SHP77 treated with DMSO at 0.1 percent for 48 hours (cell line): ENCODE measurements at regions not wholly inside any gene's neighbourhood (a gene's known extent, or its start where the extent isn't known, plus 50 kb on each side); places are given as distances from the start of the nearest gene placed in this dataset.
"Not testable (repeated sequence)": the region's sequence is repeated elsewhere in the genome, so short reads cannot be mapped to it uniquely, and the experiment has no call there.

Experiments used
- DNase-seq: peaks from one replicate; lab custom pipeline; 2025; lab: John Stamatoyannopoulos, UW

DNA sequence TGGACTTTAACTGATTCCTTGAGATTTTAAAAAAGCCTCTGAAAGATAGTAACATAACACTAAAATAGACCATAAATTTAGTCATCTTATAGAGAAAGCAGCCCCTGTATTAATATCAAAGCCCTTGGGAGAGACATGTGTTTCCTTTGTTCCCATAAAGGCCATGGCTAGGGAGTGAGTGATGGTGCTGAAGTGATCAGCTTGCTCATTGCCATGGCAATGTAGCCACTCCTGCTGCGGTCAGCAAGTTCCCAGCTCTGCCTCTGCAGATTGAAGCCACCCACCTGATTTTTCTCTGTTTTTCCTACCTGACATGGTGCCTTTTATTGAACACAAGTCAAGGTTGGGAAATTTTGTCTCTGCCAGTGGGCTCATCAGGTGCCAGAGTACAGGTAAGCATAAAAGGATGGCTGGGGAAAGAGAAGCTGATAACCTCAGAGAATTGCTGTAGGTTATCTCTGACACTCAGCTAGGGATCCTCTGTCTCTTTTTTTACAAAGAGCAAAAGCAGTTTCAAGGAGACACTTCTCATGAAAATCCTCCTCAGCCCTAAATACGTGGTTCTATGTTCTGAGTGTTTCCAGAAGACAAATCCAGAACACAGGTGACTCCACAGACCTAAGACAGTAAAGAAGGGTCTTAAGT is 296.3 kb upstream of the NMUR2 start:
- DNase-seq, result no peak

DNA sequence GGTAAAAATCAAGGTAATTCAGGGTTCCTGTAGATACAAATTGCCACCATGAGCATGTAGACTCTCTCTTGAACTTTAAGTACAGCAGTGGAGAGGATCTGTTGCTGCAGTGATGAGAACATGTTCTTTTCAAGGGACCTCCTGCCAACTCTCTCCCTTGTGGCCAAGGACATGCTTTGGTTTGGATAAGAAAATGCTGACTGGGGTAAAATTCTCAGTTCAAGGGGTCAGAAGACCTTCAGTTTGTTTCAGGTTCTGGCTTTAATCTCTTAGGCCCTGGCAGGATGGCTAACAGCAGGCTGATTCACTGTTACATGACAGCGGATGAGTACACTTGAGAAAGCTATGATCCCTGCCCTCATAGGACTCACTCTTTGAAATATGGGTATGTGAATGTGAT is 299.2 kb upstream of the NMUR2 start:
- no peak for DNase-seq

DNA sequence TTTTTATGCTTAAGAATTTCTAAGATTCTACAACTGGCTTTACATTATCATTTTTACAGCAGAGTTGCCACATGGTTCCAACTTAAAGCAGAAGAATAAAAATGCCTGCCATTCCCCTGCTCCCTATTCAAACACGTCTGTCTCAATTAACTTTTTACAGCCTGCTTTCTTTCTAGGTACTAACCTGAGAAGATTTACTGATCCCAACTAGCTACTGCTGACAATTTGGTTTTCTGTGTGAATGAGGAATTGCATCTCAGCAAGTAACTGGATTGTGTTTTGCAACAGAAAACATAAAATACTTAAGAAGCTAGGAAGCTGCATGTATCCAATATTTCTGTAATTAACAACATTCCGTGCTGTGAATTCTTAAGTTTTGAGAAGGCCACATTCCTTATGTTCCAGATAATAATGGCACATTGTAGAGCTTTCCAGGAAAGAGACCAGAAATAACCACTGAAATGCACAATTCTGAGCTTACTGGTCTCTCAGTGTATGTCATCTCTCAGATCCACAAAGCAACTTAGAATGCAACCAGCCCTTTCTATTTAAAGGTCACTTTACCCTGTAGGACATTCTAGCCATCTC is 306.8 kb upstream of the NMUR2 start:
- no peak for DNase-seq

DNA sequence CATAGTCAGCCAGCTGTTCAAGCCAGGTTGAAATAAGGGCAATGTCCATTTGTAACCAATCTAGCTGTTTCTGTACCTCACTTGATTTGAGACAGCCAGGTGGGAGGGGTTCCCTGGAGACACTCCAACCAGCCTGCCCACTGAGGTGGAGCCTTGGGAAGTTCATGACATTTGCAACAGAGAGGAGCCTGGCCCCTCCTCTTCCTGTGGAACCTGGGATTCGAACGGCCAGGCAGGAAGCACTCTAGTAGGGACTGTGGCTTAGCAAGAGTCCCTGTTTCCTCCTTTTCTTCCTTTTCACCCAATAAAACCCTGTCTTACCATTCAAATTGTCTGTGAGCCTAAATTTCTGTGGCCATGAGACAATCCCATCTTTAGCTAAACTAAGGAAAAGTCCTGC is 312.3 kb upstream of the NMUR2 start:
- DNase-seq, result no peak

DNA sequence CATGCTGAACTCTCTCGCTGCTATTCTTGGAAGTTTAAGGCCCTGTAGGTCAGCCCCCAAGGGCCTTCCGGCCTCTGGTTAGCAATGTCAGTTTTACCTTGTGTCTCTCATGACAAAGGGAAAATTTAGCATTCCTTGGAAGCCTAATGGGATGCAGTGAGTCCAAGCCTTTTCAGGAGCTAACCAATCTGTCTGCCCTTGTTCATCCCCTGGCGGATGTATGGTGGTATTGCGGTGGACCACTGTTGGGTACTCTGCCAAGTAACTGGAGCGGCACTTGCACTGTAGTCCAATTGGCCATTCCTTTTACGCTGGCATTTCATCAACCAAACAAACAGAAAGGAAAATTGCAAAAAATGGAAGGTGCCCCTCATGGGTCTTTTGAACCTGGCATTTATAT is 318.4 kb upstream of the NMUR2 start:
- no peak for DNase-seq

DNA sequence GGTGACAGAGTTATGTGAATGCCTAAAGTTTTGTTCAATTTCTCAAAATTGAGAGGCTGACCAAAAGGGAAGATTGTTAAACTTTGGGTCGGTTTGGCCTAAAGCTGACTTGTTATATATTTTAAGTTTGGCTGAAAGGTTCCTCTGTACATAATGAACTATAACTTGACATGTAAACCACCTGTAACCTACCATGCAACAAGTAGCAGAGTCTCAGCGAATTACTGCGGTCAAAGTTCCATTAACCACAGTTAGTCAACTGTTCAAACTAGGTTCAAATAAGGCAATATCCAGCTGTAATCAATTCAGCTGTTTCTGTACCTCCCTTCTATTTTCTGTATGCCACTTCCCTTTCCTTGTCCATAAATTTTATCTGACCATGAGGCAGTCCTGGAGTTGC is 325.1 kb upstream of the NMUR2 start:
- DNase-seq, result no peak

DNA sequence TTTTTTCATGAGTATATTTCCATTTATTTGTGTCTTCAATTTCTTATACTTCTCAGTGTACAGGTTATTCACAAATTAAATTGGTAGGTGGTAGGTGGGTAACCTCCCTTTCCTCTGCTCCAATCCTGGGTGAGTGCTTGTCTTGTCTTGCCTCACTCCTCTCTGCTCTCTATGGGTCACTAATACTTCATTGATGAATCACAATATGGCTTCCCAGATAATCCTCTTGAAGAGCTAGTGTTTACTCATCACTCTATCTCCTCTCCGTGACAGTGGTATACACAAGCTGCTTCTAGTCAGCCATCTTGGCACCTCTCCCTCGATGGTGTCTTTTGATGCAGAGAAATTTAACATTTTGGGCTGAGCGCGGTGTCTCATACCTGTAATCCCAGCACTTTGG is 331.8 kb upstream of the NMUR2 start:
- DNase-seq, result no peak

DNA sequence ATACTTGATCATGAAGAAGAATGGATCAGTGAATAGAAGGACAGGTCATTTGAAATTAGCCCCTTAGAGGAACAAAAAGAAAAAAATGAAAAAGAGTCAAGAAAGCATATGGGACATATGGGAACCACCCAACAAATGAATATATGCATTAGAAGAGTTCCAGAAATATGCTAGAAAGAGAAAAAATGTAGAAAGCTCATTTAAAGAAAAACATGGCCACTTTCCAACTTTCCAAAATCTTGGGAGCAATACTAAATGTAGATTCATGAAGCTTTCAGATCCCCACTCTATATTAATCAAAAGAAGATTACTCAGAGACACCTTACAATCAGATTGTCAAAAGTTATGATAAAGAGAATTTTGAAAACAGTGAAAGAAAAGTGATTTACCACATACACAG is 334.8 kb upstream of the NMUR2 start:
- no peak for DNase-seq

DNA sequence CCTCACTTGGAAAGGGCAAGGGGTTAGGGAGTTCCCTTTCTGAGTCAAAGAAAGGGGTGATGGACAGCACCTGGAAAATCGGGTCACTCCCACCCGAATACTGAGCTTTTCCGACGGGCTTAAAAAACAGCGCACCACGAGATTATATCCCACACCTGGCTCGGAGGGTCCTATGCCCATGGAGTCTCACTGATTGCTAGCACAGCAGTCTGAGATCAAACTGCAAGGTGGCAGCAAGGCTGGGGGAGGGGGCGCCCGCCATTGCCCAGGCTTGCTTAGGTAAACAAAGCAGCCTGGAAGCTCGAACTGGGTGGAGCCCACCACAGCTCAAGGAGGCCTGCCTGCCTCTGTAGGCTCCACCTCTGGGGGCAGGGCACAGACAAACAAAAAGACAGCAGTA is 336.0 kb upstream of the NMUR2 start:
- not testable (repeated sequence) for DNase-seq

DNA sequence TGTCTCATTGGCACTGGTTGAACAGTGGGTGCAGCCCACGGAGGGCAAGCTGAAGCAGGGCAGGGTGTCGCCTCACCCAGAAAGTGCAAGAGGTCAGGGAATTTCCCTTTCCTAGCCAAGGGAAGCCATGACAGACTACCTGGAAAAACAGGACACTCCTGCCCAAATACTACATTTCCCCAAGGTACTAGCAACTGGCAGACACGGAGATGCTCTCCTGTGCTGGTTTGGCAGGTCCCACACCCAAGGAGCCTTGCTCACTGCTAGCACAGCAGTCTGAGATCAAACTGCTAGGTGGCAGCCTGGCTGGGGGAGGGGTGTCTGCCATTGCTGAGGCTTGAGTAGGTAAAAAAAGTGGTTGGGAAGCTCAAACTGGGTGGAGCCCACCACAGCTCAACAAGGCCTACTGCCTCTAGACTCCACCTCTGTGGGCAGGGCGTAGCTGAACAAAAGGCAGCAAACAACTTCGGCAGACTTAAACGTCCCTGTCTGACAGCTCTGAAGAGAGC is 382.7 kb upstream of the NMUR2 start:
- DNase-seq, result not testable (repeated sequence)

DNA sequence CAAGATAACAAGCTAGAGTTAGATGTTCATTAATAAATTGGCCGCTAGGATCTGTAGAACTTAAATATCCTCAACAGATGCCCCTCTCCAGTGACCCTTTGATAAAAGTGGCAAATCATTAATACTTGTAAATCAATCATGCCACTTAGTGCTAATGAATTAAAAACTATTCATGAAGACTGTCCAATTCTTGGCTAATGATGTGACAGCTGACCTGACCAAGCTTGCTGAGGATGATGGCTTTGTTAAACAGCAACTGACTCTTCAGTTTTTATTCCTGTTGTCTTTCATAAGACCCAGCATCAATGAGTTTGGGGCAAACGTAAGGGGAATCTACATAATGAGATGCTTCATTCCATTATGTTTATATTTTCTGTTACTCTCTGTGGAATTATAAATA is 396.8 kb upstream of the NMUR2 start:
- no peak for DNase-seq

DNA sequence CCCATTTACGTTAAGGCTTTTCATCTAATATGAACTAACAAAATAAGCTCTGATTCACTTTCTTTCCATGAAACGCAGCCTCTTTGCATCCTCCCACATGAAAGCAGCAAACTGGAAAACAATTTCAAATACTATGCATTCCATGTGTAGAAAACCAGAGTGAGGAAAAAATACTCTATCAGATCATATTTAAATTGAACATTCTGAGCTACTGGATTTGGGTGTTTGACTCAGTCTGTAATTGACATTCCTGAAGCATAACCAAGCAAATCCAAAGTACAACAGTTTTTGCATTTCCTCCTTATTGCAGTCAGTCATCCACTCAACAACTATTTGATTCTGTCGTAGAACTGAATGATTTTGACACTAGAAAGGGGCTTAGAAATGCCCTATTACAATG is 399.1 kb upstream of the NMUR2 start:
- no peak for DNase-seq

DNA sequence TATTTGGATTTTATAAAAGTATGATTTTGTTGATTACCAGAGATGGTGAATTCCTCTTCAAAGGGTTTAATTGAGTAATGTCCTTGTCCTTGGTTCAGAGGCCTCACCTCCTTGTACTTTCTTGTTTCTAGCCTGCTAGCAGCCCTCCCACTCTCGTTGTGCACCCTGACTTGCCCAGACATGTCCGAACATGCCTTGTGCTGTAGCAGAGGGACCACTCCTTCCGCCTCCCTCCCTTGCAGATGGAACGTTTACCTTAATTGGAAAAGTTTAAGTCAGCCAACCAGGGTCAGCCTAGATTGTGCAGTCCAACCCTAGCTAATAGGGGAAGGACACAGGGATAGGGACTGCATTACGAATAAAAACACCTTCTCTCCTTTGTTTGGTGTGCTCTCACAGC is 406.9 kb upstream of the NMUR2 start:
- no peak for DNase-seq

DNA sequence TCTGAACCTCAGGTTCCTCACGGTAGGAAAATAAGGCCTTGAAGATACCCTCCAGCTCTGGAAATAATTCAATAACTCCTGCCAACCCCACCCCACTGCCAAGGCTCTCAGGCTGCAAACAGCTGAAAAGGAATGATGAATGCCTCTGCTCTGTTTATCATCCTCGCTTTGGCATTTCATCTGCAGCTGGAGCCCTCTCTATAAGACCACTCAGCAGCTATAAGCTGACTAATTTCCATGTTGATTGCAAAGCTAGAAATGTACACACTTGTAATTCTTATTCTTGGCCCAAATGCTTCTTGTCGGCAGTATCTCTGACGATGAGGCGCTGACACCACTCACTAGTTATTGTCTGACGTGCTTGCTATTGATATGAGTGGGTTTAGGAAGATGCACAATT is 408.4 kb upstream of the NMUR2 start:
- DNase-seq, result peak; percentile 22

DNA sequence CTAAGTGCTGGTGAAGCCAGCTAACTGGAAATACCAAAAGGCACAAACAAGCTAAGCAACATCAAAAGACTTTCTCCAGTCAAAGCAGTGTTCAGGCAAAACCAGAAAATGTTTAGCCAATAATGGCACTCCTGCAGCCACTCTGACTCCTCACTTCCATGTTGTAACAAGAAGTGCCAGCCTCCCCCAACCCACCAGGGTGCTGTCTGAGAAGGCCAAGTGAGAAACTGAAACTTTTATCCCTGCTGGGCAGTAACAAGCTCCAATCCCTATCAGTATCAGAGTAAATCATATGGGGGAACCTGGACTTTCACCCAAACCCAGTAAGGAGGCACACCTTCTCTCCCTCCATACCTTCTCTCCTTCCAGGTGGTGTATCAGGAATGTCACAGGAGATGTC is 414.8 kb upstream of the NMUR2 start:
- no peak for DNase-seq

DNA sequence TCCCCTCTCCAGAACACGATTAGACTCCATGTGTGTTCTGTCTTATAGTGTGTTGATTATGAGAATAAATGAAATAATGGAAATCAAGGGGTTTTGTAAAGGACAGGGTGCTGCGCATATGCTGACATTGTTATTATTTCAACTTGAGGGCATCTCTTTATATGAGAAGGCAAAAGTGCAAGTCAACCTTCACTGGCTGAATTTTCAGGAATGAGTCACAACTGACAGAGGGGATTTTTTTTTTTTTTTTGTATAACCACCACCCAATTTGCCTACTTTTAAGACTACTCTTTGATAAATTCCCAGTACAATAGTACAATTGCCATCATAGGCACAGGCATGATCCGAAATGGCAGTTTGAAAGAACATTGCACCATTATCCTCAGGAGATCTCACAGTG is 419.2 kb upstream of the NMUR2 start:
- no peak for DNase-seq

DNA sequence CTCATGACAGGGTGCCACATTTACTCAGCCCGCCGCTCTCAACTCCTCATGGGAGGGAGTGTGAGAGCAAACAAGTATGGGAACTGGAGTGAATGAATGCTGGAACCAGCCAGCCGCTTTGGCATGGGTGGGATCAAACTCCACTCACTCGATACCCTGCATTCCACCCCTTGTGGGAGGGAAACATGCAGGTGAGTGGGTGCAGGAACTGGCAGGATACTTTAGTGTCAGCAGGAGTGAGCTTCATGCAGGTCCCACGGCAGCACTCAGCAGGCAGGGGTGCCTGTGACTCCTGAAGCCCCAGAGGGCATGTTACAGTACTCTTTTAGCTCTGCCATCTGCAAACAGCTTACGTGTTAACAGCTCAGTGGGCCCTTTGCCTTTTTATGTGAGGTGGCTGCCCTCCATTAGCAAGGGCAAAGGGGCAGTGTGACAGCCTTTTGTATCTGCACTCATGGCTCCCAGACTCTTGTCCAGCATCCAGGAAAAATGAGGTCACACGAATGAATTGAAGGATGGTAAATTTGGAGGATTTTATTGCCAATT is 433.2 kb upstream of the NMUR2 start:
- no peak for DNase-seq

DNA sequence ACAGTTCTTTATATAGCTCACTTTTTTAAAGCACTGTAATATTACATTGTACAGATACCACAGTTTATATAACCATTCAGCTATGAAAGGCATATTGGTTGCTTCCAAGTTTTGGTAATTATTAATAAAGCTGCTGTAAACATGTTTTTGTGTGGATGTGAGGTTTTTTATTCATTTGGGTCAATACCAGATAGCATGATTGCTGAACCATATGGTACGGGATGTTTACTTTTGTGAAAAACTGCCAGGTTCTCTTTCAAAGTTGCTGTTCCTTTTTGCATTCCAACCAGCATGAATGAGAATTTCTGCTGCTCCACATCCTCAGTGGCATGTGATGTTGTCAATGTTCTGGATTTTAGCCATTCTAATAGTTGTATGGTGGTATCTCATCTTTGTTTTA is 439.6 kb upstream of the NMUR2 start:
- DNase-seq, result no peak

DNA sequence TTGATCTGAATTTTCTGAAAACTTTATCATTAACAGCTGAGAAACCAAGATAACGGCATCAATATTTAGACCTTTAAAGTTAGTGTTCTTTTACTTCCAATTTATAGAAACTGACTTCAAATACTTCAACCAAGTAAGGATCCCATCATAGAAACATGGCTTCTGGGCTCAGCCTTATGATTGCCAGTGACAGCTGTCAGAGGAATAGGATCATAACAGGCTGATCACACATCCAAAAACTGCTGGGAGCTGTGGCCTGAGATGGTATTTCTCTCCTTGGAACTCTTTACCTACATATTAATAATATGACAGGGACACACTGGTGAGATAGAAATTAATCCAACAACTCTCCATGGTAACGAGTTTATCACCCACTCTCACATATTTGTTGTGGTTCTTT is 448.3 kb upstream of the NMUR2 start:
- DNase-seq, result no peak

DNA sequence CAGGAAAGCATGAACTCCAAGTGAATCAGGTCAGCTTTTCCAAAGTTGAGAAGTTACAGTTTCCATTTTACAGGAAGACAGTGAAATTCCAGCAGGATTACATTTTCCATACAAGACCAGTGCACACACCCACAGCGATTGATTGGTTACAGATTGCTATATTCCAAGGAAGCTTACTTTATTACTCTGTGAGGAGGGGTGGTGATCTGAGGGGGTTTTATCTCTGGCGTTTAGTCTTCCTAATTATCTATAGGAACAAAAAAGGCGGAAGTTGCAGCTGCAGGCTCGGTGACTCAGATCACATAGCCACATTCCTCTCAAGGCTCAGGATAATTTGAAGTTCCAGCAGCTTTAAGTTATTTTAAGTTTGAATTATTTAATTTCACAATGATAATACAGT is 450.4 kb upstream of the NMUR2 start:
- no peak for DNase-seq

DNA sequence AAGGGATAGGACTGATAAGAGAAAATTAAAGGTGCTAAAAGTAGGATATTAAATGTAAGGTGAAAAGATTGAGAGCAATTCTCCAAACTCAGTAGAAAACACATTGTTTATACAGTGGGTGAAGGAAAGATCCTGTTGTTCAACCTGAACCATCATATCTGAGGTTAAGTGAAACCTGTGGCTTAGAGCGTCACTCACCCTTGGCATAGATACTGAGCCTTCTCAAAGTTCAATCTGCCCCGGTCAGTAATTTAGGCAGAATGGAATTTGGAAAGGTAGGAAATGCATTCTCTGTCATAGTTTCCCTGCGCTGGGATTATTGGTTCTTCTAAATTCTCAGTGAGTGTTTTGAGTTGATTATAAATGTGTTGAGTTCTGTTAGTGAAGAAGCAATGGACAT is 456.2 kb upstream of the NMUR2 start:
- DNase-seq, result no peak

DNA sequence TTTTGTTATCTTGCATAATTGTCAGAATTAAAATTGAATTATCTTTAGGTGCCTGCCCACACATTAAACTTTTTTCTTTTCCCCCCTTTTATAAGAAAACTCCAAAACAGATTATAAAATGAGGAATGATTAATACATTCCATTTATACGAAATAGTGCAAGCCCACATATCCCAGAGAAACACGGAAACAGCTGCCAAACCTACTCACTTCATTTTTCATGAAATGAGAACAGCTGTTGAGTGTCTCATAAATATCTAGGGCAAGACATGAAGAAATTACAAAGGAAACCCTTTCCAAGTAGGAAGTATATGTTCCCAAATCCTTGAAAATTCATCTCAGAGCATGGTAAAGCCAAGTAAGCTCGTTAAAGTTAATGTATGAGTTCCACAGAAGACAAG is 459.4 kb upstream of the NMUR2 start:
- DNase-seq, result no peak

DNA sequence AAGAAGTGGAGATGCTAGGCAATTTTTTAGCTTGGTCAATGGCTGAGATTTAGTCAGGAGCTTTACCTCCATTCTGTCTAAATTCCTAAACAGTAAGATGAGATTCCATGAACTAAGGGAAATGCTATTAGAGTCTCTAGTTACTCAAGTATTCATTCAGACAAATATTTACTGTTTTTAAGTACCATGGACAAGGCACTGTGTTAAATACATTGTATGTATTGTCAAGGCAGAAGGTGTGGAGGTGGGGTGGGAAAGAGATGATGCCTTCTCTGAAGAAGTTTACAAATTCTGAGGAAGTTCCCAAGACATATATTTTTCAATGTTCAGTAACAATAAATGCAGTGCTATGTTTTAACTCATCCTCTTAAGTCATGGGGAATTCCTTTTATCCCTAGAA is 459.9 kb upstream of the NMUR2 start:
- no peak for DNase-seq

DNA sequence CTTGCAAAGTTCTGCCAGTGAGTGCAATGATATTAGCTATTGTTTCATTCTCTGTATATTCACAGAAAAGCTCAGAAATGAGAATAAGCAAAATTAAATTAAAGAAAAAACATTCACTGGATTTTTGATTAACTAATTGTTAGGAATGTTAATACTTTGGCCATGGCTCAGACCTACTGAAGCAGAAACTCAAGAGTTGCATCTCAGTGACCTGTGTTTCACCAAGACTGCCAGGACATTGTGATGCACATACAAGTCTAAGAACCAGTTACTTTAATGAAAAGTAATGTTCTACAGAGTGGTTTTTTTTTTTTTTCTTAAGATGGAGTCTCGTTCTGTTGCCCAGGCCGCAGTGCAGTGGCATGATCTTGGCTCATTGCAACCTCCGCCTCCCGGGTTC is 464.9 kb upstream of the NMUR2 start:
- DNase-seq, result no peak
